ENCODE measurements at regions not wholly inside any gene's neighbourhood (a gene's known extent, or its start where the extent isn't known, plus 50 kb on each side); places are given as distances from the start of the nearest gene placed in this dataset.

DNA sequence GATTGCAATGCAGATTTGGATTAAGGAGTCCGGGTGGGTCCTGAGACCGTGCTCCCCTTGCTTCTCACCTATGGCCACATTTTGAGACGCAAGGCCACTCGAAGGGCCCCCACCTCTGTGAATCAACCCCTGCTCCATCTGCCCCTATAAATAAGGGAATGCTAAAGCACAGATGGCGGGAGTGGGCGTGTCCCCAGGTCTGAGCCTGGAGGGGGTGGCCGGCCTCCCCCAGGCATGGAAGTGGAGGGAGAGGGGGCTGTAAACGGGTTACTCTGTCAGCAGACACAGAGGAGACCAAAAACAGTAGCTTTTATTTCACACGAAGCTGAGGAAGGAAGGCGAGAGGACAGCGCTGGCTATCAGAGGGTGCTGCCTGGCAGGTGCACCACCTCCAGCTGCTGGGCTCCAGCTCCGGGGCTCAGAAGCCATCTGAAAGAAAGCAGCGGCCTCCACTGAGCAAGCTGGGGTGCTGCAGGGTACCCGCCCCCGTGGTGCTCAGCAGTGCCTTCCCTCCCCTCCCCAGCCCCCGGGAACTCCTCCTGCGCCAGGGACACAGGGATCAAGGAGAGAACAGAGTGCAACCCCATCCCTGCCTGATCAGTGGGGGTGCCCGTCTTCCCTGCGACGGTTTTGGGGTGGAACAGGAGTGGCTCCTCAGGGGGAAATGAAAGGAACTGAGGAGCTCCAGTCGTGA, 56.7 kb upstream of the RAB6C start:
- TF ChIP-seq POLR2A (IDR thresholded peaks at IDR 0.05): no peak
- TF ChIP-seq CTCF (IDR thresholded peaks at IDR 0.05): no peak

All from right lobe of liver (tissue), 4 donors.